GM12891 (cell line): ENCODE measurements at regions not wholly inside any gene's neighbourhood (a gene's known extent, or its start where the extent isn't known, plus 50 kb on each side); places are given as distances from the start of the nearest gene placed in this dataset.

Experiments
- DNase-seq: peaks from one replicate; pipeline ENCODE4 v3.0.0; 2011; ENCODE audit warnings: low spot score; ENCODE audit not compliant: insufficient read length
- FAIRE-seq: peaks from 2 replicates; lab custom pipeline; 2011; peaks lifted over from hg19 to GRCh38; lab: Jason Lieb, UNC
- PAX5 ChIP-seq: IDR thresholded peaks from 2 replicates; pipeline ENCODE4 v1.6.1; 2011; ENCODE audit warnings: low read length, moderate library complexity, mild to moderate bottlenecking; ENCODE audit not compliant: insufficient read depth, severe bottlenecking
- POLR2A ChIP-seq: IDR thresholded peaks from 2 replicates; pipeline ENCODE4 v1.6.1; 2011; ENCODE audit warnings: low read depth, low read length, control low read depth
- POLR2AphosphoS5 ChIP-seq: IDR thresholded peaks from 2 replicates; pipeline ENCODE4 v1.6.1; 2011; ENCODE audit warnings: low read depth, low read length, control low read depth
- POU2F2 ChIP-seq: IDR thresholded peaks from 2 replicates; pipeline ENCODE4 v1.6.1; 2011; ENCODE audit warnings: low read depth, mild to moderate bottlenecking, control low read depth, low read length, moderate library complexity
- SPI1 ChIP-seq: IDR thresholded peaks from 2 replicates; pipeline ENCODE4 v1.6.1; 2011; ENCODE audit warnings: low read depth, low read length, control low read depth
- TAF1 ChIP-seq: IDR thresholded peaks from 2 replicates; pipeline ENCODE4 v1.6.1; 2011; ENCODE audit warnings: low read depth, low read length, control low read depth

GRCh38 chr13:90116121-90116520 lies 1231.4 kb upstream of the MIR17HG start:
- FAIRE-seq = no peak
- DNase-seq = no peak
- TF ChIP-seq POLR2A (no peak), TAF1 (no peak), SPI1 (no peak), POLR2AphosphoS5 (no peak)

- FAIRE-seq = no peak
- no peak for DNase-seq
- TF ChIP-seq SPI1 (no peak), POLR2AphosphoS5 (no peak), PAX5 (no peak), TAF1 (no peak), POU2F2 (no peak), POLR2A (no peak)
These were observed 1228.9 kb upstream of the MIR17HG start for GRCh38 chr13:90118467-90119071.

DNA sequence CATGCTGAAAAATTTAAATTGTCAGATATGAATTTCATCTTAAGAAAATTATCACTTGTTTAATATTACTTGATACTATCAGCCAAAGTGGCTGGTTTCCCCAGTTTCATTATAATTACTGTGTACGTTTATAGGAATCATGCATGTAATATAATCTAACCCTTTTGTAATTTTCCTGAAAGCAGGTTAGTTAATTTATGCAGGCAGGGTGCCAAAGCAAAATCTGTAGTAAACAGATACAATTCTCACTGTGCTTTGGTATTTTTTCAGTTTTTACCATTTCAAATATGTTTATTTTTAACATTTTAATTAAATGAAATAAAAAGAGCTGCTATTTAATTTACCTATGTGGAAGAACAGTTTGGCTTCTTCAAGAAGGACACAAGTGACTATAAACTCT lies 1227.5 kb upstream of the MIR17HG start:
- FAIRE-seq (no peak), DNase-seq (no peak)
- TF ChIP-seq POLR2A = no peak
- no peak for TF ChIP-seq POLR2AphosphoS5
- no peak for TF ChIP-seq TAF1
- no peak for TF ChIP-seq SPI1
- TF ChIP-seq POU2F2 = no peak
- TF ChIP-seq PAX5 = no peak

DNA sequence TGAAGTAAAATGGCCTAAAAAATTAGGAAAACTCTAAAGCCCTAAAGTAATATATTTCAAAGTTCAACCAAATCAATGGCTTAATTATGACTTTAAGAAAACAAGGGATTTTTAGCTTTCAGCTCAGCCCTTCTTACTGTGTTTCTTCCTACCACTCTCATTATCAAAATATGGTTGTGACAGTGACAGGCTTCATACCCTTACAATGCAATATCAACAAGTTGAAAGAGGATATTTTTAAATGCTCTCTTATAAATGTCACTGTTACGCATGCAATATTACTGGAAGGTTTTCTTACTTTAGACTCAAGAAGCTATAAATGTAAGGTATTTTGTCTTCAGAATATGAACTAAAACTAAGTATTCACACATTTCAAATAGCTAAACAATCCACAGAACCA lies 1225.7 kb upstream of the MIR17HG start:
- TF ChIP-seq PAX5 (no peak), POLR2A (no peak), SPI1 (no peak), POLR2AphosphoS5 (no peak), POU2F2 (no peak), TAF1 (no peak)
- no peak for DNase-seq
- FAIRE-seq = no peak

DNA sequence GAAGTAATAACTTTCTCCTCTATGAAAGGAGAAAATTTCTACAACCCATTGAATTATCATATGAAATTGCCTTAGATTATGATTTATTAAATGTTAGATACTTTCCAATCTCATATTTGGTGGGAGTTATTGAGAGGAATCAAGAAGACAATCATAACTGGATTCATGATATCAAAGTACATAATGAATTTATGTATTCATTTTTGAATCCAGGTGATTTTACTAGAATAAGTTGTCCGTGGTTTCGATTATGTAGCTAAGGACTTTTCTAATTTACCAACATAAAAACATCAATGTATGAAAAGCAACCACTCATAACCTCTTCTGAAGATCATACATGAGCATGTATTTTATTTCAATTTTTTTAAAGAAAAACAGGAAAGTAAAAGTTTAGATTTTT lies 1225.0 kb upstream of the MIR17HG start:
- DNase-seq (no peak), FAIRE-seq (no peak)
- no peak for TF ChIP-seq TAF1
- no peak for TF ChIP-seq POLR2A
- no peak for TF ChIP-seq SPI1
- TF ChIP-seq PAX5 = no peak
- no peak for TF ChIP-seq POU2F2
- no peak for TF ChIP-seq POLR2AphosphoS5

DNA sequence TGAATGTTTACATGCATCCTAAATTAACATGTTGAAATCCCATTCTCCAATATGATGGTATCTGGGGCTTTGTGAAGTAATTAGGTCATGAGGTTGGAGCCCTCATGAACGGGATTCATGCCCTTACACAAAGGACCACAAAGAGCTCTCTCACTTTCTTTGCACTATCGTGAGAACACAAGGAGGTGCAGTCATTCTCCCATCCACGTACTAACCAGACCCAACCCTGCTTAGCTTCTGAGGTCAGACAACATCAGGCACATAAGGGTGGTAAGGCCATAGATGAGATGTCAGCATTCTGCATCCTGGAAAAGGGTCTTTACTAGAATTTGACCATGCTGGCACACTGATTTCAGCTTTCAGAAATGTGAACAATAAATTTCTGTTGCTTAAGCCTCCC lies 1211.9 kb upstream of the MIR17HG start:
- FAIRE-seq = no peak
- DNase-seq = no peak
- no peak for TF ChIP-seq SPI1
- no peak for TF ChIP-seq POU2F2
- TF ChIP-seq POLR2AphosphoS5 = no peak

- TF ChIP-seq SPI1 (no peak), POLR2AphosphoS5 (no peak), POLR2A (no peak), TAF1 (no peak), PAX5 (no peak), POU2F2 (no peak)
- FAIRE-seq (no peak), DNase-seq (no peak)
These were observed 1205.2 kb upstream of the MIR17HG start for GRCh38 chr13:90142251-90142650.

- DNase-seq = no peak
- FAIRE-seq = no peak
- TF ChIP-seq PAX5 = no peak
- no peak for TF ChIP-seq TAF1
- no peak for TF ChIP-seq POLR2A
- TF ChIP-seq POLR2AphosphoS5 = no peak
- no peak for TF ChIP-seq SPI1
- TF ChIP-seq POU2F2 = no peak
These were observed 1193.1 kb upstream of the MIR17HG start for GRCh38 chr13:90154311-90154960.

DNA sequence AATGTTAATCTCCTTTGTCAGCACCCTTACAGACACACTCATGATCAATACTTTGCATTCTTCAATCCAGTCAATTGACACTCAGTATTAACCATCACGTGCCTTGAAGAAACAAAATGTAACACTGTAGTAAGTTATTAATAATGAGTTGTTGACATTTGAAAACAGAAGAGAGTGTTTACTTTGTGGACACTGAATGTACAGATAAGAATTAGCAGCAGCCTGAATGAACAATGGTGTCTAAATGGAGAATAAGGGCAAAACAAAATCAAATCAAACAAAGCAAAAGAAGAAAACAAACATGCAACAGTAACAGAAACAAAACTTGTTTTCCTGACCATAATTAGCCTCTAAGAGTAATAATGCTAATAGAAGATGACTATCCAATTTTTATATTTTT lies 1191.1 kb upstream of the MIR17HG start:
- FAIRE-seq = no peak
- TF ChIP-seq PAX5 (no peak), TAF1 (no peak), POLR2A (no peak), POU2F2 (no peak), SPI1 (no peak), POLR2AphosphoS5 (no peak)
- no peak for DNase-seq

GRCh38 chr13:90168953-90169352 lies 1178.5 kb upstream of the MIR17HG start:
- TF ChIP-seq SPI1 (no peak), POLR2AphosphoS5 (no peak), POLR2A (no peak), PAX5 (no peak), POU2F2 (no peak), TAF1 (no peak)
- FAIRE-seq = no peak
- DNase-seq = no peak

- TF ChIP-seq POLR2AphosphoS5 (no peak), SPI1 (no peak), POLR2A (no peak), TAF1 (no peak), PAX5 (no peak), POU2F2 (no peak)
- DNase-seq (no peak), FAIRE-seq (no peak)
These were observed 1177.3 kb upstream of the MIR17HG start for GRCh38 chr13:90170208-90170607.
